Endodermal cell (in vitro differentiated cells): ENCODE measurements at regions not wholly inside any gene's neighbourhood (a gene's known extent, or its start where the extent isn't known, plus 50 kb on each side); places are given as distances from the start of the nearest gene placed in this dataset.

Experiments
- DNase-seq: peaks from one replicate; pipeline ENCODE4 v3.0.0-alpha.2; 2017
- H3K27ac ChIP-seq: 2 replicates; pipeline ENCODE4 v1.5.1; 2013; ENCODE audit warnings: mild to moderate bottlenecking, low read depth, low read length, moderate library complexity
- H3K27me3 ChIP-seq: 2 replicates; pipeline ENCODE4 v1.6.1; 2013; ENCODE audit warnings: mild to moderate bottlenecking, low read length, moderate library complexity; ENCODE audit not compliant: insufficient read depth, control insufficient read depth, poor library complexity, severe bottlenecking
- H3K36me3 ChIP-seq: 2 replicates; pipeline ENCODE4 v1.7.0; 2013; ENCODE audit warnings: mild to moderate bottlenecking, low read length, moderate library complexity; ENCODE audit not compliant: control insufficient read depth, insufficient read depth
- H3K4me1 ChIP-seq: one replicate; pipeline ENCODE4 v1.7.0; 2013; ENCODE audit warnings: low read length; ENCODE audit not compliant: control insufficient read depth, insufficient read depth
- H3K4me3 ChIP-seq: 2 replicates; pipeline ENCODE4 v1.5.1; 2013; ENCODE audit warnings: mild to moderate bottlenecking, low read length, moderate library complexity
- H3K9ac ChIP-seq: 2 replicates; pipeline ENCODE4 v1.6.1; 2013; ENCODE audit warnings: mild to moderate bottlenecking, low read length, moderate library complexity; ENCODE audit not compliant: poor library complexity, severe bottlenecking; ENCODE audit errors: extremely low read depth
- H3K9me3 ChIP-seq: 2 replicates; pipeline ENCODE4 v1.6.1; 2013; ENCODE audit warnings: mild to moderate bottlenecking, low read length, moderate library complexity; ENCODE audit not compliant: control insufficient read depth
- H3K27ac Mint-ChIP-seq: 2 replicates; pipeline ENCODE4 v1.8.0; 2020; ENCODE audit warnings: mixed read lengths
- H3K27me3 Mint-ChIP-seq: 2 replicates; pipeline ENCODE4 v1.8.0; 2021; ENCODE audit warnings: mild to moderate bottlenecking, mixed read lengths; ENCODE audit not compliant: insufficient read depth
- H3K36me3 Mint-ChIP-seq: 2 replicates; pipeline ENCODE4 v1.8.0; 2020; ENCODE audit warnings: low read depth, mixed read lengths
- H3K4me1 Mint-ChIP-seq: 2 replicates; pipeline ENCODE4 v1.8.0; 2020; ENCODE audit warnings: mixed read lengths
- H3K4me3 Mint-ChIP-seq: 2 replicates; pipeline ENCODE4 v1.8.0; 2020; ENCODE audit warnings: mild to moderate bottlenecking, moderate library complexity, mixed read lengths
- H3K9me3 Mint-ChIP-seq: 2 replicates; pipeline ENCODE4 v1.8.0; 2020; ENCODE audit warnings: mild to moderate bottlenecking, mixed read lengths
- WGBS, 2 experiments: methylation state at CpG; one replicate each; pipeline versions ENCODE4 v1.1.5 to v1.1.7; 2013; ENCODE audit warnings: missing lambda C conversion rate in 2 of 2, mixed read lengths in 1 of 2; ENCODE audit not compliant: insufficient coverage in 1 of 2, insufficient read length in 1 of 2; 5-methylcytosine and 5-hydroxymethylcytosine counted together
- TF ChIP-seq, protein P1 (sequence below): fragments of 200-600 bp; sonication (generic); conservative IDR thresholded peaks from 2 replicates; pipeline ENCODE4 v1.5.0; 2021; ENCODE audit warnings: antibody characterized with exemption, mild to moderate bottlenecking

DNA sequence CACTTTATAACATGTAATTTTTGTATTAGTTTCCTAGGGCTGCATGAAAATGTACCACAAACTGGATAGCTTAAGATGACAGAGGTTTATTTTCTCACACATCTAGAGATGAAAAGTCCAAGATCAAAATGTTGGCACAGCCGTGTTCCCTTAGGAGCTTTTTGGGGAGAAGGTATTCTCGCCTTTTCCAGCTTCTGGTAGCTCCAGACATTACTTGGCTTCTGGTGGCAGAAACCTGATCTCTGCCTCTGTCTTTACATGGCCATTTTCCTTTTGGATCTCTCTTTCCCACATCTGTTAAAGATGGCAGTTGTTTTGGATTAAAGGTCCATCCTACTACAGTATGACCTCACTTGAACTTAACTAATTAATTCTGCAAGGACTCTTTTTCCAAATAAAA lies 885.7 kb upstream of the CDH8 start:
- Histone ChIP-seq H3K4me3 (no peak overlapping the region), H3K4me1 (no peaks in the 10 kb centered on the region), H3K27ac (no peak overlapping the region), H3K27me3 (no peaks in the 10 kb centered on the region), H3K36me3 (no peaks in the 10 kb centered on the region), H3K9me3 (no peaks in the 10 kb centered on the region), H3K9ac (no peak overlapping the region)
- 83 to 88% methylated on average over 2 of the region's 2 CpGs for WGBS, 2 experiments
- H3K4me1 Mint-ChIP-seq = no peaks in the 10 kb centered on the region
- TF ChIP-seq, protein P1, sequence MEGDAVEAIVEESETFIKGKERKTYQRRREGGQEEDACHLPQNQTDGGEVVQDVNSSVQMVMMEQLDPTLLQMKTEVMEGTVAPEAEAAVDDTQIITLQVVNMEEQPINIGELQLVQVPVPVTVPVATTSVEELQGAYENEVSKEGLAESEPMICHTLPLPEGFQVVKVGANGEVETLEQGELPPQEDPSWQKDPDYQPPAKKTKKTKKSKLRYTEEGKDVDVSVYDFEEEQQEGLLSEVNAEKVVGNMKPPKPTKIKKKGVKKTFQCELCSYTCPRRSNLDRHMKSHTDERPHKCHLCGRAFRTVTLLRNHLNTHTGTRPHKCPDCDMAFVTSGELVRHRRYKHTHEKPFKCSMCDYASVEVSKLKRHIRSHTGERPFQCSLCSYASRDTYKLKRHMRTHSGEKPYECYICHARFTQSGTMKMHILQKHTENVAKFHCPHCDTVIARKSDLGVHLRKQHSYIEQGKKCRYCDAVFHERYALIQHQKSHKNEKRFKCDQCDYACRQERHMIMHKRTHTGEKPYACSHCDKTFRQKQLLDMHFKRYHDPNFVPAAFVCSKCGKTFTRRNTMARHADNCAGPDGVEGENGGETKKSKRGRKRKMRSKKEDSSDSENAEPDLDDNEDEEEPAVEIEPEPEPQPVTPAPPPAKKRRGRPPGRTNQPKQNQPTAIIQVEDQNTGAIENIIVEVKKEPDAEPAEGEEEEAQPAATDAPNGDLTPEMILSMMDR = no peak
- no peak overlapping the region for H3K27ac Mint-ChIP-seq
- no peak for DNase-seq
- H3K27me3 Mint-ChIP-seq = no peaks in the 10 kb centered on the region
- H3K36me3 Mint-ChIP-seq = no peaks in the 10 kb centered on the region
- H3K4me3 Mint-ChIP-seq = no peak overlapping the region
- no peaks in the 10 kb centered on the region for H3K9me3 Mint-ChIP-seq

DNA sequence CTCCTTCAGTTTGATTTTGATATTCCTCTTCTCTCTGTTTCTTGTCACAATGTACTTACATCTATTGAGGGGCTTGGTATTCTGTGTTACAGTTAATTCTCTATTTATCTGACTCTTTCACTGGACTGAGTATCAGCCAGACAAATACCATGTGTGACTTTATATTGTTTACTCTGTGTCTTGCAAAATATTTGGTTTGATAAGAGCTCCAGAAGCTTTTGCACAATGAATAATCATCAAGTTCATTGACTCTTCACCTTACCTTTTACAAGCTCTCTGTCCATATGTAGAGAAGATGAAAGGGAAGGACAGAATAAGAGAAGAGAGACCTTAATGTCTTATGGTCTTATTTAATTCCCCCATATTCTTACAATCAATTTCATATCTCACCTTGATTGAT lies 877.7 kb upstream of the CDH8 start:
- no peak for DNase-seq
- no peaks in the 10 kb centered on the region for H3K9me3 ChIP-seq
- no peaks in the 10 kb centered on the region for H3K36me3 Mint-ChIP-seq
- TF ChIP-seq, protein P1 = no peak
- no peak overlapping the region for H3K4me3 ChIP-seq
- no peak overlapping the region for H3K4me3 Mint-ChIP-seq
- H3K36me3 ChIP-seq = no peaks in the 10 kb centered on the region
- H3K4me1 Mint-ChIP-seq = no peaks in the 10 kb centered on the region
- no peak overlapping the region for H3K27ac Mint-ChIP-seq
- no peak overlapping the region for H3K9ac ChIP-seq
- H3K27me3 ChIP-seq = no peaks in the 10 kb centered on the region
- no peaks in the 10 kb centered on the region for H3K4me1 ChIP-seq
- no peak overlapping the region for H3K27ac ChIP-seq
- no peaks in the 10 kb centered on the region for H3K27me3 Mint-ChIP-seq
- H3K9me3 Mint-ChIP-seq = peaks cover 16% of the 10 kb centered on the region

DNA sequence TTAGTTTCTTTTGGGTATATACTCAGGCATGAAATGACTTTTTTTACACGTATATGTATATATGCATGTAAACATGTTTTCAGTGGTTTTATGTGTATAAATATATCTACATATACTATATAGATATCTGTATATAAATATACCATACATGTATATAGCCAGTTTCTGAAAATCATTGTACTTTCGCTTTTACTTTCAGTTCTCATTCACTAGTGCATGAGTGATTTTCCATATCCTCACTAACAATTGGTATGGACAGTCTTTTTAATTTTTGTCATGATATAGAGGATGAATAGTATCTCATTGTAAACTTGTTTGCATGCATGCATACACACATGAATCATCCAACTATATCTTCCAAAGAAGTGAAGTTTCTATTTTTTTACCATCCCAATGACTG lies 877.1 kb upstream of the CDH8 start:
- H3K9me3 ChIP-seq = no peaks in the 10 kb centered on the region
- no peak overlapping the region for H3K9ac ChIP-seq
- no peaks in the 10 kb centered on the region for H3K27me3 Mint-ChIP-seq
- no peak overlapping the region for H3K27ac Mint-ChIP-seq
- no peaks in the 10 kb centered on the region for H3K36me3 Mint-ChIP-seq
- peaks cover 16% of the 10 kb centered on the region for H3K9me3 Mint-ChIP-seq
- H3K27me3 ChIP-seq = no peaks in the 10 kb centered on the region
- no peaks in the 10 kb centered on the region for H3K4me1 Mint-ChIP-seq
- no peak overlapping the region for H3K27ac ChIP-seq
- no peak overlapping the region for H3K4me3 Mint-ChIP-seq
- TF ChIP-seq, protein P1 = no peak
- no peak overlapping the region for H3K4me3 ChIP-seq
- WGBS, 2 experiments = no CpG with 5 or more reads among the region's 2 CpGs
- no peak for DNase-seq
- no peaks in the 10 kb centered on the region for H3K4me1 ChIP-seq
- H3K36me3 ChIP-seq = no peaks in the 10 kb centered on the region
